Putamen (tissue), 1 donor: ENCODE measurements at regions not wholly inside any gene's neighbourhood (a gene's known extent, or its start where the extent isn't known, plus 50 kb on each side); places are given as distances from the start of the nearest gene placed in this dataset.
A peak's percentile ranks its signal among the peaks of the same experiment; 100 is the strongest.
"Not testable (repeated sequence)": the region's sequence is repeated elsewhere in the genome, so short reads cannot be mapped to it uniquely, and the experiment has no call there.

Experiments used
- DNase-seq: peaks from one replicate; pipeline ENCODE4 v3.0.0-alpha.2; 2016; ENCODE audit warnings: low spot score

- not testable (repeated sequence) for DNase-seq
Observed at GRCh38 chr1:176396604-176397395, 66.2 kb upstream of the PAPPA2 start.

GRCh38 chr1:176391621-176392020, 71.4 kb upstream of the PAPPA2 start:
- no peak for DNase-seq

- no peak for DNase-seq
Observed at GRCh38 chr1:176384841-176385240, 78.1 kb upstream of the PAPPA2 start.

GRCh38 chr1:176382163-176382562, 80.8 kb upstream of the PAPPA2 start:
- DNase-seq: no peak

- DNase-seq: no peak
Observed at GRCh38 chr1:176379626-176380339, 83.2 kb upstream of the PAPPA2 start.

GRCh38 chr1:176374967-176375569, 87.9 kb upstream of the PAPPA2 start:
- DNase-seq: peak; percentile 59

GRCh38 chr1:176364236-176364905, 98.6 kb upstream of the PAPPA2 start:
- DNase-seq: no peak

GRCh38 chr1:176349135-176349715, 113.8 kb upstream of the PAPPA2 start:
- not testable (repeated sequence) for DNase-seq

- DNase-seq: no peak
Observed at GRCh38 chr1:176341656-176342055, 121.3 kb upstream of the PAPPA2 start.

- DNase-seq: no peak
Observed at GRCh38 chr1:176338877-176339276, 124.1 kb upstream of the PAPPA2 start.

GRCh38 chr1:176330782-176331181, 123.7 kb upstream of the COP1 start:
- no peak for DNase-seq

- no peak for DNase-seq
Observed at GRCh38 chr1:176325664-176326063, 118.6 kb upstream of the COP1 start.

GRCh38 chr1:176323472-176323871, 116.4 kb upstream of the COP1 start:
- no peak for DNase-seq

GRCh38 chr1:176315519-176316220, 108.6 kb upstream of the COP1 start:
- DNase-seq: no peak

- DNase-seq: not testable (repeated sequence)
Observed at GRCh38 chr1:176296602-176297001, 89.5 kb upstream of the COP1 start.

GRCh38 chr1:176285996-176286395, 78.9 kb upstream of the COP1 start:
- no peak for DNase-seq

- DNase-seq: no peak
Observed at GRCh38 chr1:176271572-176271971, 64.5 kb upstream of the COP1 start.
